ENCODE measurements at regions not wholly inside any gene's neighbourhood (a gene's known extent, or its start where the extent isn't known, plus 50 kb on each side); places are given as distances from the start of the nearest gene placed in this dataset.

- in situ Hi-C loops (cut with MboI): no loop called here
- no peak overlapping the region for H3K27ac ChIP-seq (ENCODE audit: control insufficient read depth, insufficient read depth)
- no peak overlapping the region for H3K9ac ChIP-seq (ENCODE audit: control insufficient read depth, insufficient read depth, low read length)
- H3K4me2 ChIP-seq (ENCODE audit: control insufficient read depth, insufficient read depth): no peak overlapping the region
- BruUV-seq (replicated peaks): no TSS peak
- H2AFZ ChIP-seq (ENCODE audit: control insufficient read depth, low read depth, low read length): no peak overlapping the region
- SMC1A ChIA-PET (ENCODE audit: uncharacterized antibody, unreplicated experiment): interaction anchor here (1.1 to 1.4 kb wide), 2 partner anchors 9 to 215 kb away, joined by 3 to 5 read pairs; no protein-coding TSS in a partner anchor
- H3K79me2 ChIP-seq (ENCODE audit: control insufficient read depth, insufficient read depth, low read length): no peaks in the 10 kb centered on the region
- H3K27me3 ChIP-seq (replicated peaks in 1 of 2; ENCODE audit: control insufficient read depth in 2 of 2, insufficient read depth in 2 of 2, low read length in 1 of 2): no peaks in the 10 kb centered on the region
- DNase-seq (ENCODE audit: low read depth, low spot score): no peak
- no peaks in the 10 kb centered on the region for H4K20me1 ChIP-seq (ENCODE audit: control insufficient read depth, insufficient read depth)
- intact Hi-C loops (cut with micrococcal nuclease; ENCODE audit: unreplicated experiment): no loop called here
- no peak overlapping the region for H3K4me3 ChIP-seq
- H3K4me1 ChIP-seq (ENCODE audit: control insufficient read depth, insufficient read depth, low read length): no peaks in the 10 kb centered on the region
- H3K36me3 ChIP-seq (ENCODE audit: control insufficient read depth in 2 of 2, insufficient read depth in 2 of 2, low read length in 1 of 2): no peaks in the 10 kb centered on the region
- FAIRE-seq: no peak
- H3K9me3 ChIP-seq (replicated peaks; ENCODE audit: control insufficient read depth, insufficient read depth, low read length): no peaks in the 10 kb centered on the region
- RAD21 ChIA-PET (ENCODE audit: unreplicated experiment): interaction anchor here (1.4 kb wide), 1 partner anchor 34 kb away, joined by 6 read pairs; no protein-coding TSS in a partner anchor
- no peak for ATAC-seq
- POLR2A ChIA-PET: no interaction called here
- CTCF ChIA-PET: no interaction called here
- TF ChIP-seq SUZ12 (IDR thresholded peaks at IDR 0.05; ENCODE audit: unreplicated experiment) (no peak), SMARCA5 (IDR thresholded peaks at IDR 0.05) (no peak), ATF2 (IDR thresholded peaks at IDR 0.05; ENCODE audit: low read length) (no peak), KLF5 (IDR thresholded peaks at IDR 0.05; ENCODE audit: partially characterized antibody) (no peak), HDAC2 (IDR thresholded peaks at IDR 0.05) (no peak), ETV6 (conservative IDR thresholded peaks at IDR 0.05 in 1 of 2, IDR thresholded peaks at IDR 0.05 in 1 of 2; ENCODE audit: borderline replicate concordance in 1 of 2, low read depth in 1 of 2) (no peak), KAT2A (conservative IDR thresholded peaks at IDR 0.05; ENCODE audit: control insufficient read depth, low read depth, low read length) (no peak), SREBF1 (IDR thresholded peaks at IDR 0.05; ENCODE audit: low read length) (no peak), ATF3 (IDR thresholded peaks at IDR 0.05; ENCODE audit: borderline replicate concordance, extremely low read depth, low read depth, low read length) (no peak), IRF4 (IDR thresholded peaks at IDR 0.05; ENCODE audit: low read depth, low read length) (no peak), TAF1 (IDR thresholded peaks at IDR 0.05; ENCODE audit: borderline replicate concordance, low read depth, low read length) (no peak), NR2C1 (IDR thresholded peaks at IDR 0.05) (no peak), RAD51 (IDR thresholded peaks at IDR 0.05) (no peak), KDM1A (IDR thresholded peaks at IDR 0.05; ENCODE audit: borderline replicate concordance) (no peak), E2F4 (IDR thresholded peaks at IDR 0.05; ENCODE audit: low read depth, low read length) (no peak), NR2C2 (IDR thresholded peaks at IDR 0.05; ENCODE audit: borderline replicate concordance, control insufficient read depth, insufficient read length, low read depth) (no peak)
- TF ChIP-seq, protein P1, sequence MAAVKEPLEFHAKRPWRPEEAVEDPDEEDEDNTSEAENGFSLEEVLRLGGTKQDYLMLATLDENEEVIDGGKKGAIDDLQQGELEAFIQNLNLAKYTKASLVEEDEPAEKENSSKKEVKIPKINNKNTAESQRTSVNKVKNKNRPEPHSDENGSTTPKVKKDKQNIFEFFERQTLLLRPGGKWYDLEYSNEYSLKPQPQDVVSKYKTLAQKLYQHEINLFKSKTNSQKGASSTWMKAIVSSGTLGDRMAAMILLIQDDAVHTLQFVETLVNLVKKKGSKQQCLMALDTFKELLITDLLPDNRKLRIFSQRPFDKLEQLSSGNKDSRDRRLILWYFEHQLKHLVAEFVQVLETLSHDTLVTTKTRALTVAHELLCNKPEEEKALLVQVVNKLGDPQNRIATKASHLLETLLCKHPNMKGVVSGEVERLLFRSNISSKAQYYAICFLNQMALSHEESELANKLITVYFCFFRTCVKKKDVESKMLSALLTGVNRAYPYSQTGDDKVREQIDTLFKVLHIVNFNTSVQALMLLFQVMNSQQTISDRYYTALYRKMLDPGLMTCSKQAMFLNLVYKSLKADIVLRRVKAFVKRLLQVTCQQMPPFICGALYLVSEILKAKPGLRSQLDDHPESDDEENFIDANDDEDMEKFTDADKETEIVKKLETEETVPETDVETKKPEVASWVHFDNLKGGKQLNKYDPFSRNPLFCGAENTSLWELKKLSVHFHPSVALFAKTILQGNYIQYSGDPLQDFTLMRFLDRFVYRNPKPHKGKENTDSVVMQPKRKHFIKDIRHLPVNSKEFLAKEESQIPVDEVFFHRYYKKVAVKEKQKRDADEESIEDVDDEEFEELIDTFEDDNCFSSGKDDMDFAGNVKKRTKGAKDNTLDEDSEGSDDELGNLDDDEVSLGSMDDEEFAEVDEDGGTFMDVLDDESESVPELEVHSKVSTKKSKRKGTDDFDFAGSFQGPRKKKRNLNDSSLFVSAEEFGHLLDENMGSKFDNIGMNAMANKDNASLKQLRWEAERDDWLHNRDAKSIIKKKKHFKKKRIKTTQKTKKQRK (IDR thresholded peaks at IDR 0.05; ENCODE audit: low read depth, low read length): no peak
- TF ChIP-seq, protein P2, sequence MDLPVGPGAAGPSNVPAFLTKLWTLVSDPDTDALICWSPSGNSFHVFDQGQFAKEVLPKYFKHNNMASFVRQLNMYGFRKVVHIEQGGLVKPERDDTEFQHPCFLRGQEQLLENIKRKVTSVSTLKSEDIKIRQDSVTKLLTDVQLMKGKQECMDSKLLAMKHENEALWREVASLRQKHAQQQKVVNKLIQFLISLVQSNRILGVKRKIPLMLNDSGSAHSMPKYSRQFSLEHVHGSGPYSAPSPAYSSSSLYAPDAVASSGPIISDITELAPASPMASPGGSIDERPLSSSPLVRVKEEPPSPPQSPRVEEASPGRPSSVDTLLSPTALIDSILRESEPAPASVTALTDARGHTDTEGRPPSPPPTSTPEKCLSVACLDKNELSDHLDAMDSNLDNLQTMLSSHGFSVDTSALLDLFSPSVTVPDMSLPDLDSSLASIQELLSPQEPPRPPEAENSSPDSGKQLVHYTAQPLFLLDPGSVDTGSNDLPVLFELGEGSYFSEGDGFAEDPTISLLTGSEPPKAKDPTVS (IDR thresholded peaks at IDR 0.05; ENCODE audit: low read depth, low read length): no peak
Observed at GRCh38 chr18:30746224-30746623, 296.3 kb downstream of the DSC3 start.
